ENCODE measurements at regions not wholly inside any gene's neighbourhood (a gene's known extent, or its start where the extent isn't known, plus 50 kb on each side); places are given as distances from the start of the nearest gene placed in this dataset.

DNA sequence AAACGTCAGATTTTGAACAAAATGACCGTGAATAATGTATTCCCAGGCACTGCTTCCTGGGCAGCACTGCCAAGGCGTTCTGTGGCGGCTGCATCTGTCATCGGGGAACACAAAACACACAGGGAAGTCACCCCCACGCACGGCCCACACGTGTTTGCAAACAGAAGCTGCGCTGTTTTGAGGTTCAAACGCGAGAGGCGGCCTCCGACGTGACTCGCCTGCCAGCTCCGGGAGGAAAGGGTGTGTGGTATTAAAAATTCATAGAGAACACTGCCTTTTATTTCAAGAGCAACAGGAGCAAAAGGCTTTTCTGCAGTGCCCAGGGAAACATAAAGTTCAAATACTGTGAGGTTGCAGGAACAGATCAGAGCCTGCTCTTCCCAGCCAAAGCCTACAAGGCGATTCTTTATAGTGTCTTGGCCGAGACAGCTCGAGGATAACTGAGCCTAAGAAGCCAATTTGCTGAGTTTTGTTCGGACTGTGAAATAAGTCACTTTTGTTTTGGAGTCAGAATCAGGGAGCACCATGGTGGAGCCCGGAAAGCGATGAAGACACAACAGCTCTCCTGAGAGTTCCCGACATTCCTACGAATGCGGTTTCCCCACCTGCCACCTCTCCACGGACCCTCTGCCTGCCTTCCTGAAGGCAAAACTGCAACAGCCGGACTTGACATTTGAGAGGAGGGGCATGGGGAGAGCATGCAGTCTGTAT, 115.3 kb upstream of the IRX2 start:
- TF ChIP-seq EZH2phosphoT487 (IDR thresholded peaks at IDR 0.05; ENCODE audit: borderline replicate concordance, low read length) (no peak), EZH2 (IDR thresholded peaks at IDR 0.05; ENCODE audit: low read length, unreplicated experiment) (no peak)
